ENCODE measurements at regions not wholly inside any gene's neighbourhood (a gene's known extent, or its start where the extent isn't known, plus 50 kb on each side); places are given as distances from the start of the nearest gene placed in this dataset.

DNA sequence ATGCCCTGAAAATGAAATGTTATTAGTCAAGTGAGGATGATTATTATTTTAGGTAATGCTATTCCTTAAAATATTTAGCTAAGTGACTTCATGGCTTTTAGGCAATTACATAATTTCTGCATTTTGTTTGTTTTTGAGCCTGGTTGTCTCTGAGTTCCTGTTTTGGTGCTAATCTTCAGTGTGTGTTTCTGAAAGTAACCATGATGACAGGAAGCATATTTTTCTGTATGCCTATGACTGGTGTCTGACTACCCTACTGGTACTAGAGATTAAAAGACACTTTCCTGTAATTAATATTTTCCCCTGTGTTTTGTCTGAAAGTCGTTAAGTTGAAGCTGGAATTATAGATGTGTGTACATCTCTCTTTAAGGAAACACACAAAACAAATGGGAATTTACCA is 295.0 kb upstream of the SPRED2 start:
- no peak for DNase-seq

GRCh38 chr2:65724752-65725151 is 292.4 kb upstream of the SPRED2 start:
- no peak for DNase-seq

DNA sequence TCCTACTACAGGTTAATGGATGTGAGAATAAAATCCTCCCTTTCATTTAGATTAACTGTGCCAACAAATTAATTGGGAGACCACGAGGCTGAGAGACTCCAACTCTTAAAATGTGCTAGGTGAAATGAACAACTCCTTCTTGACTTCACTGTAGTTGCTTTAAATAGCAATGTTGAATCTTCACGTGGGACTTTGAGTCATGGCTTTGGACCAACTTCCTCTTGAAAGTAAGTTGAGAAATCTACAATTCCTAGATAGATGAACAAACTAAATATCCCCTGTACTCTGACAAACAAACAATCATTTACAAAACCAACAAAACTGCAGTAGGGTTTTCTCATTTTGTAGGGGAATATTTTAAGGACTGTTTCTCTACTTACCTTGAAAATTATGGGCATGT is 291.9 kb upstream of the SPRED2 start:
- no peak for DNase-seq

DNA sequence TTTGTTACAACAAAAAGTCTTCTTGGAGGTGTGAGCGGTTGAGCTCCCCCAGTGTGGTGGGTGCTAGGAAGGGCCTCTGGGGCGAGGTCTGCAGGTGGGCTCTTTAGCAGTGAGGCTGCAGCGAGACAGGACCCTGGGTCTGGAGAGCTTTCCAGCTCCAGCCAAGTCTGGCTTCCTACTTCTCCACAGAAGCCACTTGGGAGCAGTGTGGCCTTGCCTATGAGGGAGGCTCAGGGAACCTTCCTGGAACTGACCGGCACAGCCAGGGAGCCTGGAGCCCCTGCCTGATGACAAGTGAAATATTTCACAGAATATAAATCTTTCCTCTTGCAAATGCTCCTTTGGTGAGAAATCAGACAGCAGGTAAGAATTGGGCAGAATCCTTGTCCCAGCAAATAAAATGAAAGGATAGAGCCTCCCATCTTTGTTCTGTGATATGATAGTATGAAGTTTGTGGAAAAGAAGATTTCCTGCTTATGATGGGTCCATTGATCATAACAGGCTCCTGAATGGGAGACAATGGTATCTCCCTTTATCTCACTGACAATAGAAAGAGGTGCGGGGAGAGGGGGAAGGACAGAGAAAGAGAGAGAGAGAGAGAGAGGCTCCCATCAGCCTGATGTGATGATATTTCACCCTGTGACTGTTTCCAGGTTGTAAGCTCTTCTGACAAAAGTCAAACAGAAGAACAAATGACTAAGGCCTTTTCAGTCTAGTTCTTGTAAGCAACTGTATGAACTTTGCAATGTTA is 289.8 kb upstream of the SPRED2 start:
- DNase-seq: peak; percentile 45

- DNase-seq: no peak
These were observed 284.3 kb upstream of the SPRED2 start for GRCh38 chr2:65716698-65717097.

DNA sequence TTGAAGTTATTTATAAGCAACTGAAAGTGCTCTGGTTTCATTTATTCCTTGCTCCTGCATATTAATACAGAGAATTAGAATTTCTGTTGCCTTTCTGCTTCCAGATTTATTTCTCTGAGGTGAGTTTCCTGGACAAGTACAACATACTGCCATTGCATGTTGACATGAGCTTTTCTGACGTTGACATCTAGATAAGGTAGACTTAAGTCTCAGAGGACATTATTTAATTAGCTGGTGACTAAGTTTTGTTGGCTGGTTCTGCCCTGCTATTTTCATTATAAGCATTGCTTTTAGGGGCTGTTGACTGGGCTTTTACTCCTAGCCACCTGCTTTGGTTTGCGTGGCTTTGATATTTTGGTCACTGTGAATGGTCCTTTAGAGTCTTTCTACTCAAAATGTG is 282.9 kb upstream of the SPRED2 start:
- DNase-seq: no peak

DNA sequence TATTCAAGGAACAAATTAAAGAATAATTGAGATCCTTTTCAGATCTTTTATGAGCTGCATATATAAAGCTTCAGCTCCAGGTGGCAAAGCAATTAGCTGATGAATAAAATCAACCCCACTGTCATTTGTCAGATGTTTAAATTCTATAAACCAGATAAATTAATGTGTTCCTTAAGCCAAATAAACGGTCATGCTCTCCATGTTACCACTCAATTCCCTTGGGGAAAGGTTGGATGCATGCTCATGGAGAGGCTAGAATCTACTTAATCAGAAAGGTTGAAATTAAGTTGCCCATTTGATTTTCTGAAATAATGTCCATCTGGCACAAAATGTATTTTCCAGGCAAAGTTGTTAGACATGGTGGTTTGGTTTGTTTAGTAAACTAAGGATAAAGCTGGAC is 282.5 kb upstream of the SPRED2 start:
- DNase-seq: no peak

DNA sequence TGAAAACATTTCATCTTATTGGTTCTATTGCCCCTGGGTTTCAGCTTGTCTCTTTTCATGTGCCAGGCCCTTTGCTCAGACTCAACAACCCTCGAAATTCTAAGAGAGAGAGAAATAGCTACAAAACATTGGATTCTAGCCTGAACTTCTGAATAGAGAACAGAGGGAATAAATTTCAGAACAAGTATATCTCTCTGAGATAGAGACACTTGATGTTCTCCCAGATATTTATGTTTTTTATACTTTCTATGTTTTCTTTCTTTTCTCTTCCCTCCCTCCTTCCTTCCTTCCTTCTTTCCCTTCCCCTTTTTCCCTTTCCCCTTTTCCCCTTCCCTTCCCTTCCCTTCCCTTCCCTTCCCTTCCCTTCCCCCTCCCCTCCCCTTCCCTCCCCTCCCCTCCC is 279.5 kb upstream of the SPRED2 start:
- no peak for DNase-seq

DNA sequence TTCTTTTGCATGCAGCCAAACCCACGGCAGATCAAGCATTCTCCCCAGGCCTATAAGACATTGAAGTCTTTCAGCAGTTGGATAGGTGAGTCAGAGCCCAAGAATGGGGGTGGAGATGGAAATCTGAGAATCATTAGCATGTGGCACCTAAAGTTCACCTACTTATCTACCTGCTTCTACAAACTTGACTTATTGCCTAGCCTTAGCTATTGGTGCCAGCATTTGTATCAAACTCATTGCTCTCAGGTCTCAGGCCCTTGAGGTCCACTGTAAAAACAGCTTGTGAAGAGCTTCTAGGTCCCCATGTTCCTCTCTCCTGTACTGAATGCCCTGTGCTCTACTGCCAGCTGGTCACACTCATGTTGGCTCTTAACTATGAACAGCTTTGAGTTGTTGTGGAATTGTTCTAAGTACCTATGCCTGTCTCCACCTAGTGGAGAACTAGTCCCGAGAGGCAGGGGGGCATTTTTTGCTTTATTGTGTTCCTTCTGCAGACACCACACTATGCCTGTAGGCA is 278.4 kb upstream of the SPRED2 start:
- DNase-seq: peak; percentile 11

- DNase-seq: no peak
These were observed 278.0 kb upstream of the SPRED2 start for GRCh38 chr2:65710356-65710755.

GRCh38 chr2:65708086-65708485 is 275.7 kb upstream of the SPRED2 start:
- DNase-seq: peak; percentile 35

DNA sequence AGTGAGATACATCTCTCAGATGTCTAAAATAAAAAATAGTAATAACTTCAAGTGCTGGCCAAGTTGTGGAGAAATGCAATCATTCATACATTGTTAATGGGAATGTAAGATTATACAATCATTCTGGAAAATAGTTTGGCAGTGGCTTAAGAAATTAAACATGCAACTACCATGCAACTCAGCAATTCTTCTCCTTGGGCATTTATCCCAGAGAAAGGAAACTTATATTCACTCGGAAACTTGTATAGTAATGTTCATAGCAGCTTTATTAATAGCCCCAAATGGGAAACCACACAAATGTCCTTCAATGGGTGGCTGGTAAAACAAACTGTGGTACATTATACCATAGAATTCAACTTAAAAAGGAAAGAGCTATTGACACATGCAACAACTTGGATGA is 274.0 kb upstream of the SPRED2 start:
- DNase-seq: no peak

DNA sequence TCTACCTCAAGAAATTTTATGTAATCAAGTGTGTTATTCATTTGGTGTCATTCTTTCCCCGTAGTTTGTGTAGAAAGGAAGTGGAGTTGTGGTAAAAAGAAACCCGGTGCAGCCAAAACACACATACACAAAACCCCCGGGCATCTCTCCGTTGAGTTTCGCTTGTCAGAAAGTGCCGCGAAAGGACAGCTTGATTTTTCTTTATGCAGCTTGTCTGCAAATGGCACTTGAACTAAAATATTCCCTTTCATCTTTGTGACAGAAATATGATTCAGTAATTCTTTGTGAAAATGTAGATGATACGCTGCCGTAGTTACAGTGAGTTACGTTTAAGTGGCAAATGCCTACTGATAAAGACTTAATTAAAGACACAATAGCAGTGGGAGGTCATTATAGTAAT is 268.8 kb upstream of the SPRED2 start:
- no peak for DNase-seq

GRCh38 chr2:65700720-65701119 is 268.3 kb upstream of the SPRED2 start:
- no peak for DNase-seq

DNA sequence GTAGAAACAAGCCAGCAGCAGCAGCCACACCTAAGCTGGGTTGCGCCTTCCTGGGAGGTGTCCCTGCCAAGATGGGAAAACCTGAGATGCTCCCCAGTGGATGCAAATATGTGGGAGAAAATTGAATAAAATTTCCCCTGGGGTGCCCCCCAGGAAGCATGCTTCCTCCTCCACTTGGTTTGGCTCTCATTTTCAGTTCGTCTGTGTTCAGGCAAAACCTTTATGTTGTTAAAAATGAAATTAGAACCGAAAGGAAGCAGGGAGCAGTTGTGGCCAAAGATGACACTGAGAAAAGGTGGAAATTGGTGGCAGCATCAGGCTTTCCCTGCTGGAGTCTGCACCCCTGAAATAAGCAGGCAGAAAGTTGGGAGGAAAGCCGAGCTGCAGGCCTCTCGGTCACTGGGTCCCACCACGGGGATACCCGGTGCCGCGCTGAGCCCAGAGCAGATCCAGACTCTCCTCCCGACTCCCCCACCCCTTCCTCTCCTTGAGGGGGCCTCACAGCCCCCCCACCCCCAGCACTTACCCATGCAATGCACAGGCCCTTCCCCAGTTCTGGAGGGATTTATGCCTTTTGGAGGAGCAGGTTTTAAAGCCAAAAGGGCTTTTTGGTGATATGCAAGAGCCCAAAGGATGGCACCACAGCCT is 267.7 kb upstream of the SPRED2 start:
- DNase-seq: no peak

DNA sequence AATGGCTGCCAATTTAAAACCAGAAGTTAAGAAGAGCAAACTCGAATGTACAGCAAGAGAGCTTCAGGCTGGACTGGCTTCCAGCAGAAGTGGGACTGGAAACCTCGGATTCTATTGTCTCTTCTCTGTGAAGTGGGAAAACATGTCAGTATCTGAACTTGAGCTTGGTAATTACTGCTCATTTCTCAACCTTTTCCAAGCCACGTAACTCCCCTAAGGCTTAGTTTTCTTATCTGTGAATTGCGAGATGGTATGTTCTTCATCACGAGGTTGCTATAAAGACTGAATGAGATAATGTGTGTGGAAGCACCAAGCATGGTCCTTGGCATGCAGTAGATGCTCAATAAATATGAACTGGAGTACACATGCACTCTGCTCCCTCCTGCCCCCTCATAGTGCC is 259.4 kb upstream of the SPRED2 start:
- DNase-seq: no peak

DNA sequence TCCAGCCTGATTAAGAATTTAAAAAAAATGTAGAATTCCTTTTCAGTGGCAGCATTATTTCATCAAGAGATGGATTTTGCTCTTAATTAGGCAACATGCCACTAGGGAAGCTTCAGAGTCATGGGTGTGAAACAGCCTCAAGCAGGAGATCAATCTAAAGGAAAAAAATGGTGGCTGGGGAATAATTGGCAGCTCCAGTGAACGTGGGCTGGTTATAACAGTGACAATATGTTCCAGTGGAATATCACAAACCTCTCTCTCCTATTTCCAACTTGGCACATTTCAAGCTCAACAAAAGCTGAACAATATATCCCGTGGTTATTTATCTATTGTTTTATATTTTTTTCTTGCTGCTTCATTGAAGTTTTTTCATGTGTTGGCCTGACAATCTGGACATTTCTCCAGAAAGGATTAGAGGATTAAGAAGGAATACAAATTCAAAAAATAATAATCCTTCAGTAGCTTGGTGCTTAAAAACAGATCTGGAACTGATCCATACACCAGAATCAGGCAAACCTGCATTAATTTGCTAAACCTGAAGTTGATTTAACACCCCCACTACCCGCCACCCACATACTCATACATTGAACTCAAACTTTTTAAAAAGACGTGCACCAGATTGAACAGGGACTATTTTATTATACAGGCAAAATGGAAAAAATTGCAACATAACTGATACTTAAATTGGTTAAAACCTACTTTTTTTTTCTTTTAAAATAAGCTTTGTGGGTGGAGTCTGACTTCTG is 255.9 kb upstream of the SPRED2 start:
- no peak for DNase-seq

DNA sequence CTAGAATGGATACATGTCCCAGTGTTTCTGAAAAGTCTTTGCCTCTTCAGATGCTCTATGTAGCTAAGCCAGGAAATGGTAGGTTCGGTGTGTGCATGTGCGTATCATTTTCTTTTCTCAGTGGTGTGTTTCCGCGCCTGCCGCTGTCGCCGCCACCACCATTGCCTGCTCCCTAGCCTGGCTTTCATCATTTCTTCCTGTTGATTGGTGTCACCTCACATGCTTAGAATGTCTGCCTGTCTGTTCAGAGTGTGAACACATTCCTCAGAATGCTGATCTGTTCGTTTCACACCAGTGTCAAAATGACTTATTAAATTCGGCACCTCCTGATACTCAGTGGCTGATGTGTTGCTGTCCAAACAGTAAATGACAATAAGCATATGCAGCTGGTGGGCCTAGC is 255.2 kb upstream of the SPRED2 start:
- DNase-seq: no peak

DNA sequence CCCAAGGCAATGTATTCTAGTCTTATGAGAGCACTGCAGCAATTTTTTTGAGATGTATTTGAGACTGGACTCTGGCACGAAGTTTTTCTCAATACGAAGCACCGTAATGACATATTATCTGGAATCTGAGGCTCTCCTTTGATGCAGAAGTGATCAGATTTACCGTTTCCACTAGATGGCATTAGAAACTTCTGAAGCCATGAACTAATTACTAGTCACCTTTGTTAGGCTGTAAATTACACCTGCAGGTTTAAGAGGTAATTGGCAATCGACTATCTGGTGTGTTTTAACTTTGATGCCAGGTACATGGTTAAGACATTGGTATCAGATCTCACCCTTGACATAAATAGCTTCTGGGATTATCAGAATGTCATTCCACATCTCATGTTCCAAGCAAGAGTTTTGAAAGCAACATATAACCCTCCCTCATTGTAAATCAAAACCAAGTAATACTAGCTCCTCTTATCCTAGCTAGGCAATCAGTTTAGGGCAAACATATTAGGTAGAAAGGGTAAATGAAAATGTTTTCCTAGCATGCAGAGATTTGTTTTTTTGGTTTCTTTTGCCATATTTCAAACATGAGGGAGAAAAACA is 254.6 kb upstream of the SPRED2 start:
- no peak for DNase-seq

GRCh38 chr2:65681503-65681902 is 249.1 kb upstream of the SPRED2 start:
- no peak for DNase-seq

DNA sequence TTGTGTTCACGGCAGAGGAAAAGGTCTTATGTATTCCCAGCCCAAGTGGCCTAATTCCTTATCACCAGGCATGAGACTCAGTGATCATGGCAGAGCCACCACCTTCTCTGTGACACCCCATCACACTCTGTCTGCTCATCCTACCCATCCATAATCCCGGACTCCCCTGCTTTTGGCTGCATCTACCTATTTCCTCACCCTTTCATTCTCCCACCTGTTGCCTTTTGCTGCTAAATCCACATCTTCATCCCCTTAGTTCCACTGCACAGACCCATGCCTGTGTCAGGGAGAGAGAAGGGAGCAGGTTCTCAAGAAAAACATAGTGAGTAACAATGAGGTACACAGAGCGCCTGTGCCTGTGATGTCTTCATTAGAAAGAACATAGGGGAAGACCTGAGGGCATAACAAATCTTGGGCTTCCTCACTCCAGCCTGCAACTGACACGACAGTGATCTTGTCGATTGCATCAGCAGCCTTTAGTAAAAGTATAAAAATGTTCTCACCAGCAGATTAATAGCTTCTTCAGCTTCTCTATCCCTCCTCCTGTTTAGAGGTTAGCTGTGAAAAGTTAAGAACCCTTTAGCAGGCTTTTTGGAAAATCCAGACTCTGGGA is 246.5 kb upstream of the SPRED2 start:
- DNase-seq: no peak

- no peak for DNase-seq
These were observed 243.0 kb upstream of the SPRED2 start for GRCh38 chr2:65675350-65675749.
